IPS DF 6.9 (cell line): ENCODE measurements at regions not wholly inside any gene's neighbourhood (a gene's known extent, or its start where the extent isn't known, plus 50 kb on each side); places are given as distances from the start of the nearest gene placed in this dataset.

ENCODE experiments used
- DNase-seq: peaks from one replicate; pipeline ENCODE4 v3.0.0-alpha.2; 2013; ENCODE audit warnings: low read depth, low spot score
- H3K27ac ChIP-seq: one replicate; pipeline ENCODE4 v1.5.1; 2013; ENCODE audit warnings: low read length, control low read depth
- H3K27me3 ChIP-seq: 2 replicates; pipeline ENCODE4 v1.6.1; 2013; ENCODE audit warnings: mild to moderate bottlenecking, low read length; ENCODE audit not compliant: control insufficient read depth, insufficient read depth
- H3K36me3 ChIP-seq: 2 replicates; pipeline ENCODE4 v1.6.1; 2013; ENCODE audit warnings: low read length; ENCODE audit not compliant: control insufficient read depth, insufficient read depth
- H3K4me1 ChIP-seq: 2 replicates; pipeline ENCODE4 v1.6.1; 2013; ENCODE audit warnings: low read length; ENCODE audit not compliant: control insufficient read depth, insufficient read depth
- H3K4me3 ChIP-seq: 2 replicates; pipeline ENCODE4 v1.5.1; 2013; ENCODE audit warnings: mild to moderate bottlenecking, low read length
- H3K9me3 ChIP-seq: 2 replicates; pipeline ENCODE4 v1.6.1; 2013; ENCODE audit warnings: low read length, inconsistent platforms; ENCODE audit not compliant: control insufficient read depth, insufficient read depth
- WGBS: extraction: QIAGEN DNeasy Blood & Tissue Kit; methylation state at CpG from one replicate; pipeline ENCODE4 v1.1.7; 2013; ENCODE audit warnings: mixed read lengths, missing lambda C conversion rate; ENCODE audit not compliant: insufficient read length, insufficient coverage; 5-methylcytosine and 5-hydroxymethylcytosine counted together

DNA sequence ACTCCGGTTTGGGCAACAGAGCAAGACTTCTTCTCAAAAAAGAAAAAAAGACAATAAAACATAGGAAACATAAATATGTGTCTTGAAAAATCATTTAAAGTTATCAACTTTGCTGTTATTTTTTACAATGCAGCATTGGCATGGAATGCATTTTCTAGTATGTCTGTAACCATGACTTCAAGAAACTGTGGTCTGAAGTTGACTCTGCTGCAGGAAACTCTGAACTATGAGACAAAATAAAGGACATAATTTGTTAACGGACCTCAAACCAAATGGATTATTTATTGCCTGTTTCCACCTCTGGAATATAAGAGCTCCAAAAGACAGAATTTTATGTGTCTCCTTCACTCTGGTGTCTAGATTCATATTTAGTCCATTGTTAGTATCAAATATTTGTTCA, 79.1 kb downstream of the TRIB2 start:
- WGBS = no CpG with 5 or more reads among the region's 2 CpGs
- no peak overlapping the region for H3K4me3 ChIP-seq
- H3K27ac ChIP-seq = no peak overlapping the region
- no peaks in the 10 kb centered on the region for H3K9me3 ChIP-seq
- H3K4me1 ChIP-seq = no peaks in the 10 kb centered on the region
- no peaks in the 10 kb centered on the region for H3K27me3 ChIP-seq
- no peaks in the 10 kb centered on the region for H3K36me3 ChIP-seq
- no peak for DNase-seq

DNA sequence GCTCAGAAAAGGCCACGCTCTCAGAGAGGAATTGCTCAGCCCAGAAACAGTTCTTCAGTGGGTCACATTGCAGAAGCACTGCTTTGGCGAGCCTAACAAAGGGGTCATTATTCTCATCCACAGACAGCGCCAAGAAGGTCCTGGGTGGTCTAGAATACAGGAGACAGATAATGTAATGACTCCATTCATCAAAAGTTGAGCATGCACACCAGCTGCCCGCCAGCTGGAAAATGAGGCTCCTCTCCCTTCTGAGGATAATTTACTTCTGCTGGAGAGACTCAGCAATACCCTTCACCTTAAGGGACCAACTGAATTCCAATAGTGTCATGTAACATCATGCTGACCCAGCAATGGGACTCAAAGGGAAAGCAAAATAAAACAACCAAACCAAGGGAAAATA, 79.9 kb downstream of the TRIB2 start:
- Histone ChIP-seq H3K4me1 (no peaks in the 10 kb centered on the region), H3K36me3 (no peaks in the 10 kb centered on the region), H3K27ac (no peak overlapping the region), H3K27me3 (no peaks in the 10 kb centered on the region), H3K4me3 (no peak overlapping the region), H3K9me3 (no peaks in the 10 kb centered on the region)
- no CpG with 5 or more reads among the region's 4 CpGs for WGBS
- DNase-seq = no peak

DNA sequence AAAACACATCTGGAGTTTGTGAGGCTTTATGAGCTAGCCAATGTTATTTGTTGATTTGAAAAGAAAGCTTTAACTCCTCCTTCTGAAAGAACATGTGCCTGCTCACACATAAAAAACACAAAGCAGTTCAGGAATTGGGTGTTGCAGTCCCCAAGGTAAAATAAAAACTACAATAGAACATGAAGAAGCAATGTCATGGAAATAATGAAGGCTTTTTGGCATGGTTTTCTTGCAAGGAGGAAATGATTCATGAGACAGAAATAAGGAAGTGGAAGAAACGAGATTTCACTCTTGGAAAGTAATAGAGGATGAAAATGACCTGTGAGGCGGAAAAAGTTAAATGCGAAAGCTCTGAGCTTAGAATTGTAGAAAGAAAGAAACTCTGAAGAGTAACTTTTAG, 81.1 kb downstream of the TRIB2 start:
- WGBS = no CpG with 5 or more reads among the region's 3 CpGs
- Histone ChIP-seq H3K4me3 (no peak overlapping the region), H3K36me3 (no peaks in the 10 kb centered on the region), H3K27me3 (no peaks in the 10 kb centered on the region), H3K4me1 (no peaks in the 10 kb centered on the region), H3K27ac (no peak overlapping the region), H3K9me3 (no peaks in the 10 kb centered on the region)
- DNase-seq = no peak

DNA sequence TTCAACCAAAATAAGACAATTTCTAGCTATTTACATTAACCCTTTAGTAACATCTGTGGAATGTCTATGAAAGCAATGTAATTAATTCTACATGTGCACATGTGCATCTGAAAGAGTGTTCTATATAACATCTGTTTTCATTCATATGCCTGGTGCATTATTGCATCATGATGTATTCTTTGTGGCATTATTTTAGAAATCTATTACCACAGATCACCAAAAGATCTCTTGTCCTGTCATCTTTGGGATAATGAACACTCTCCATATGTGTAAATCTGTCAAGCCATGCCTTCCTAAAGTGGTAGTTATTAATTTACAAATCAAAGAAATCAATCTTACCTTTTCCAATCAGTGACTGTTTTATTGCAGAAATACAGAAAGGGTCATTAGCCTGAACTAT, 86.9 kb downstream of the TRIB2 start:
- no peak overlapping the region for H3K27ac ChIP-seq
- no peaks in the 10 kb centered on the region for H3K9me3 ChIP-seq
- DNase-seq = no peak
- H3K4me3 ChIP-seq = no peak overlapping the region
- no peaks in the 10 kb centered on the region for H3K4me1 ChIP-seq
- no peaks in the 10 kb centered on the region for H3K27me3 ChIP-seq
- H3K36me3 ChIP-seq = no peaks in the 10 kb centered on the region

DNA sequence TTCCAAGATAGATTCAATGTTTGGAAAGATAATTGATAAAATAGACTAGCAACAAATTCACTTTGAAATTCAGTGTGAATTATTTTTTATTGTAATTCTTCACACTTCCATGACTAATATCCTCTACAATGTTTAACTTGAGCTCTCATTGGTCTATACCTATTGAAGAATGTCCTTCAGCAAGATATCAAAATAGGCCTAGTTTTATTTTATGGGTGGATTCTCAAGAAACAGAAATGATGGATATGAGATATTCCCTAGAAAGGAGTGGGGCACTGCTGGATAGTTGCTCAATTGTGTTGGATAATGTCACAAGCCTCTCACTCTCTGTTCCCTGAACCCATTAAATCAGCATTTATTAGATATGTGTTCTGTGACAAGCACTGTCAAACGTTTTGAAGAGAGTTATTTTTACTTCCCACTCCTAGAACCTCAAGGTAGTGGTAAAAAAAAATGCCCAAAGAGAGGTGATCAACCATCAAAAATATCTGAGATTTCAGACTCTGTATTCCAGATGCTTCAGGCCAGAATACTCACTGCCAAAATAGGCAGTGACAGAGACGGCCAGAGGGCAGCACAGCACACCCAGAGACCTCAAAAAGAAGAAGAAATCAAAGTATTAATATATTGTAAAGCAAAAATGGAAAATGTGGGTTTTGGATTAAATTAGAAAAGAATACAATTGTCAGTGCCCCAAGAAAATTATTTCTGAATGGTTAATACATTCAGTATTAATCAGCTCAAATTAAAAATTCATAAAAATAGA, 87.5 kb downstream of the TRIB2 start:
- no CpG with 5 or more reads among the region's 2 CpGs for WGBS
- H3K36me3 ChIP-seq = no peaks in the 10 kb centered on the region
- H3K27ac ChIP-seq = no peak overlapping the region
- DNase-seq = no peak
- no peaks in the 10 kb centered on the region for H3K27me3 ChIP-seq
- no peak overlapping the region for H3K4me3 ChIP-seq
- H3K4me1 ChIP-seq = no peaks in the 10 kb centered on the region
- no peaks in the 10 kb centered on the region for H3K9me3 ChIP-seq

DNA sequence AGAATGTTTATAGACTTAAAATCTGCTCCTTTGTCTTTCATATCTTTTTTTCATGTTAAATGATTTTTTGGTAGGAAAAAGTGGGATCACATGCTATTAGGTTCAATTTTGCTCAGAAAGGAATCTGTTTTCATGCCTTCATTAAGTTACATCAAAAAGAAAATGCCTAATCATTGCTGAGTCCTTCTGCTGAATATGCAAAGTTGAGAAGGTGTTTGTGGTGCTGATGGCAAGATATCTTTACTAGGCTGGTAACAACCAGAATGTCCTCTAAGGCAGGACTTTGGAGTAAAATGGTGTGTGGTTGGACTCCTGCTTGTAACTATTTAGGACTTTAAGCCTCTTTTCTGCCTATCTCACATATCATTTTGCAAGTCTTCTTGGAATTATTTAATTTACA, 88.3 kb downstream of the TRIB2 start:
- no peaks in the 10 kb centered on the region for H3K36me3 ChIP-seq
- no peak overlapping the region for H3K4me3 ChIP-seq
- DNase-seq = no peak

DNA sequence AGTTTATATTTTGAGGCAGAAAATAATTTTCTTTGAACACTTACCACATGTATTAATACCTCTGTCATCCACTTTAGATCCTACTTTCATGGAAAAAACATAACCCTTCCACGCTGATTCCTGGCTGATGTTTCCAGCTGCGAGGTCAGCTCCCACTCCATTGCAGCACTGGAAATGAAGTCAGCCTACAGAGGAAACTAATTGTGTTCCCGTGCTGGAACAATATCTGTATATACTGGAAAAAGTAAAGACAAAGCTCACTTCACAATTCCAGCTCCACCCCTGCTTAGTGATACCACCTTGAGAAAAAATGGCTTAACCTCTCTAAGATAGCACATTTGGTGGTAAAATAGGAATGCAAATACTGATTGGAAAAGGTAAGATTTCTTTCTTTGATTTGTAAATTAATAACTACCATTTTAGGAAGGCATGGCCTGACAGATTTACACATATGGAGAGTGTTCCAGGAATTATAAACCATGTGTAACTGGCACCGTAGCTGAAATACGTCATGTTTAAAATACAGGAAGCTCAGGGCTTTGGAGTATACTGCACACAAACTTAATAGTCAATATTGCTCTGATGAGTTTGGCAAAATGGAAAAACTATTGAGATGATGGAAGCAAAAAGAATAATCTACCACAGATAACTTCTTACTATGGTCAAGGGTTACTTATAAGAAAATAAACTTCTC, 90.0 kb downstream of the TRIB2 start:
- no peaks in the 10 kb centered on the region for H3K36me3 ChIP-seq
- H3K27ac ChIP-seq = no peak overlapping the region
- H3K4me1 ChIP-seq = no peaks in the 10 kb centered on the region
- H3K9me3 ChIP-seq = no peaks in the 10 kb centered on the region
- no peaks in the 10 kb centered on the region for H3K27me3 ChIP-seq
- H3K4me3 ChIP-seq = no peak overlapping the region
- WGBS = no CpG with 5 or more reads among the region's 5 CpGs
- DNase-seq = no peak

More for the DNA sequence above, 88.3 kb downstream of the TRIB2 start:
- Histone ChIP-seq H3K27ac (no peak overlapping the region), H3K9me3 (no peaks in the 10 kb centered on the region), H3K4me1 (no peaks in the 10 kb centered on the region), H3K27me3 (no peaks in the 10 kb centered on the region)

DNA sequence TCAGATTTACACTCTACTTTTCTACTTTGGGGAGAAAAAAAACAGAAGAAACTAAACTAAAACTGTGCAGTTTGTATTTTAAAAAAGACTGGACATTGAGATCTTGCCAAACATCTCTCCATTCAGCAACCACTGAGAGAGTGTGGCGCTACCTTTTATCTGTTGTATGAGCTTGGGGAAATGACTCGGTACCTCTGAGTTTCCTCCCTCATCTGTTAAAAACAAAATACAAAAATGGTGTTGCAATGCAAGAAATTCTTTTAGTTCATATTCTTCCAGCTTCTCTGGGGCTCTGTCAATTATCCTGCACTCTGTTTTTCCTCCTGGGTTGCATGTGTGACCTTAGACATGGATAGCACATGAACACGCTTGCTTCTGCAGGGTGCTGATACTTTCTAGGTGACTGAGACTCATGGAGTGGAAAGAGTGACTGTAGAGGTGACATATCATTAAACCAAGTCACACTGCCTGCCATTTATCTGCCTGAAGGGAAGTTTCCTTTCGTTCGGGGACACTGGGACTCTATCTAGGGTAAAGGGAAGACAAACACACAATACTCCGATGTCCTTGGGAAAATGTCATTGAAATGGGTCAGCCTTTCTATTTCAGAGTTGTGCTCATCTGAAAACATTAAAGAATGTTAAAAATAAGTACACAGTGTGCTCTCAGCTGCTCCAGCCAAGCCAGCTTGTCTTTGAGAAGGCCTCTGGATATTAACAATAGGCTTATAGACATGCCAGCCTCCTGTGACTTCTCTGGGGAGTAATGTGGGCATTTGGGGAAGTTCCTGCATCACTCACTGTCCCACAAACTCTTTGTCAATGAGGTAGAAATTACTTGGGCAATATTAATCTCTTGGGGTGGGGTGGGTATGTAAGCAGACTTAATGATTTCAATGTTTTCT, 91.4 kb downstream of the TRIB2 start:
- no CpG with 5 or more reads among the region's 6 CpGs for WGBS
- Histone ChIP-seq H3K36me3 (no peaks in the 10 kb centered on the region), H3K4me1 (no peaks in the 10 kb centered on the region), H3K4me3 (no peak overlapping the region), H3K27ac (no peak overlapping the region), H3K9me3 (no peaks in the 10 kb centered on the region), H3K27me3 (no peaks in the 10 kb centered on the region)
- DNase-seq = no peak

DNA sequence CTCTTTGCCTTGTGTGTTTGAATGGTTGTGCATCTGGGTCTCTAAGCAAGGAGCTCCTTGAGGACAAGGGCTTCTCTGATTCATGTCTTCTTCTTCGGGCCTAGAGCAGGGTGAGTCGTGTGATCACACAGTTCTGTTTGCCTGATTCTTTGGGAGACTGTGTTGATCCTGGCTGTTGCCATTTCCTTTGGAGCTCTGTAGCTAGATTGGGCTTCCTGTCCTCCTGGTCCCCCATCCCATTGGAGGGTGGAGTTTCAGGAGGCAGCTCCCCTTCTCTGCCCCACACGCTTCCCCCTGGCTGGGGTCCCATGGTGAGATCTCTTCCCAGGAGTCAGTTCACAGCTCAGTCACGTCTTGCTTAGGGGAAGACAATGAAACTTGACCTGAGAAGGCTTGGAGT, 92.8 kb downstream of the TRIB2 start:
- no CpG with 5 or more reads among the region's 4 CpGs for WGBS

DNA sequence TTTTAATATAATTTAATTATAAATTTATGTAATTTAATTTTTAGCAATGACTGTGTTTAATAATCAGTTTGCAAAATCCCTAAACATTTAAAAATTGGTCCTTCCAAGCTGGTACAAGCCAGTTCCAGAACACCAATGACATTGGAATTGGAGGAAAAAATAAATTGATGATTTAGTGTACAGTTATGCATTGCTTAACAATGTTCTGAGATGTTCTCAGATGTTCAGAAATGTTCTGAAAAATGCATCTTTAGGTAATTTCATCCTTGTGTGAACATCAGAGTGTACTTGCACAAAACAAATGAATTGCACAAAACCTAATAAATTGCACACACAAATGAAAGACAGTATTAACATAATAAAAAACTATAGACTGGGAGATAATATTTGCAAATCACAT, 95.2 kb downstream of the TRIB2 start:
- Histone ChIP-seq H3K4me3 (no peak overlapping the region), H3K27ac (no peak overlapping the region), H3K27me3 (no peaks in the 10 kb centered on the region), H3K4me1 (no peaks in the 10 kb centered on the region), H3K36me3 (no peaks in the 10 kb centered on the region), H3K9me3 (no peaks in the 10 kb centered on the region)
- no peak for DNase-seq

More for the DNA sequence above, 92.8 kb downstream of the TRIB2 start:
- Histone ChIP-seq H3K4me3 (no peak overlapping the region), H3K4me1 (no peaks in the 10 kb centered on the region), H3K9me3 (no peaks in the 10 kb centered on the region), H3K36me3 (no peaks in the 10 kb centered on the region), H3K27ac (no peak overlapping the region), H3K27me3 (no peaks in the 10 kb centered on the region)
- DNase-seq = no peak
